ENCODE measurements at regions not wholly inside any gene's neighbourhood (a gene's known extent, or its start where the extent isn't known, plus 50 kb on each side); places are given as distances from the start of the nearest gene placed in this dataset.

DNA sequence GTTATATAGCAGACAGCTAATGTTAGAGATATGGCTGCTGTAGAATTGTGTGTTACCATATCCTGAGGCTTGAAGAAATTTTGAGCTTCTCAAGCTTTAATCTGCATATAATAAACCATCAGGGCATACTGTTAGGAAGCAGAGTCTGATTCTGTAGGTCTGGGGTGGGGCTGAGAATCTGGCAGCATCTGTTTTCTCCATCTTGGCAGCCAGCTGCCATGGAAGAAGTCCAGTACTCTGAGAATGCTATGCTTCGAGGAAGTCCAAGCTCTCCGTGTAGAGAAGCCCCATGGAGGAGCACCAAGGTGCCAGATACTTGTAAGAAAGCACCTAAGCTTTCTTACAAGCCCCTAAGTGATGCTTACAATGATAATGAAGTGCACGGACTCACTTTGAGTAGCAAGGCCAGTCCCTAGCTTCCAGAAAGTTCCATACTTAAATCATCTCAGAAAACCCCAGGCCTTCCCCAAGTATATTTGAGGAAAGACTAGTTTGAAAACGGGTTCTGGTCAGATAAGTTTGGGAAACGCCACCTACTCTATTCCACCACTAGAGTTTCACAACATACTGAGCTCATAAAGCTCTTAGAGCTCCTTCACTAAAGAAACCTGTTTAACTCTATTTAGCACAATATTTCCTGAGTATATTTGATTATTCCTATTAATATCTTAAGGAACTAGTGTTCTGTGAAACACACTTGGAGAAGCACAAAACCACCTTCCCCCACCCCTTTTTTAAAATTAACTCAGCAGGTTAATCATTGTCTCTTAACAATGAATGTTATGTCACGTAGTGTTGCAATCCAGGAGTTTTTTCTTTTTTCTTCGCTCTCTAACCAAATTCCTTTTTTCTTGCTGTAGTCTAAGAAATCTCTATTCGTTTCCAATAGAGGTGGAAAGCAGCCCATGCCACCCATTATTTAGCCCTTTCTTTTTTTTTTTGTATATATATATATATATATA lies 59.9 kb upstream of the RASGRP1 start:
- Histone ChIP-seq H3K4me3 (ENCODE audit: low read length) (no peak overlapping the region), H3K27ac (ENCODE audit: low read length) (no peak overlapping the region), H3K4me2 (ENCODE audit: low read length) (no peak overlapping the region), H3K79me2 (replicated peaks; ENCODE audit: insufficient read depth, low read length) (no peaks in the 10 kb centered on the region), H3K36me3 (ENCODE audit: insufficient read depth, low read length) (no peaks in the 10 kb centered on the region), H4K20me1 (ENCODE audit: insufficient read depth) (no peaks in the 10 kb centered on the region), H3K9me3 (ENCODE audit: low read length) (no peaks in the 10 kb centered on the region), H2AFZ (ENCODE audit: low read depth, low read length) (no peak overlapping the region), H3F3A (ENCODE audit: insufficient read depth, low read length, poor library complexity, severe bottlenecking) (no peaks in the 10 kb centered on the region), H3K9me2 (ENCODE audit: insufficient read depth, low read length) (no peaks in the 10 kb centered on the region), H3K27me3 (ENCODE audit: insufficient read depth, low read depth, low read length) (no peaks in the 10 kb centered on the region), H3K9ac (ENCODE audit: low read length) (no peak overlapping the region)
- no peak for TF ChIP-seq POLR2AphosphoS5 (IDR thresholded peaks at IDR 0.05)
- TF ChIP-seq EZH2 (IDR thresholded peaks at IDR 0.05; ENCODE audit: borderline replicate concordance, insufficient read depth, low read length, poor library complexity, severe bottlenecking): no peak
- TF ChIP-seq, protein P1, sequence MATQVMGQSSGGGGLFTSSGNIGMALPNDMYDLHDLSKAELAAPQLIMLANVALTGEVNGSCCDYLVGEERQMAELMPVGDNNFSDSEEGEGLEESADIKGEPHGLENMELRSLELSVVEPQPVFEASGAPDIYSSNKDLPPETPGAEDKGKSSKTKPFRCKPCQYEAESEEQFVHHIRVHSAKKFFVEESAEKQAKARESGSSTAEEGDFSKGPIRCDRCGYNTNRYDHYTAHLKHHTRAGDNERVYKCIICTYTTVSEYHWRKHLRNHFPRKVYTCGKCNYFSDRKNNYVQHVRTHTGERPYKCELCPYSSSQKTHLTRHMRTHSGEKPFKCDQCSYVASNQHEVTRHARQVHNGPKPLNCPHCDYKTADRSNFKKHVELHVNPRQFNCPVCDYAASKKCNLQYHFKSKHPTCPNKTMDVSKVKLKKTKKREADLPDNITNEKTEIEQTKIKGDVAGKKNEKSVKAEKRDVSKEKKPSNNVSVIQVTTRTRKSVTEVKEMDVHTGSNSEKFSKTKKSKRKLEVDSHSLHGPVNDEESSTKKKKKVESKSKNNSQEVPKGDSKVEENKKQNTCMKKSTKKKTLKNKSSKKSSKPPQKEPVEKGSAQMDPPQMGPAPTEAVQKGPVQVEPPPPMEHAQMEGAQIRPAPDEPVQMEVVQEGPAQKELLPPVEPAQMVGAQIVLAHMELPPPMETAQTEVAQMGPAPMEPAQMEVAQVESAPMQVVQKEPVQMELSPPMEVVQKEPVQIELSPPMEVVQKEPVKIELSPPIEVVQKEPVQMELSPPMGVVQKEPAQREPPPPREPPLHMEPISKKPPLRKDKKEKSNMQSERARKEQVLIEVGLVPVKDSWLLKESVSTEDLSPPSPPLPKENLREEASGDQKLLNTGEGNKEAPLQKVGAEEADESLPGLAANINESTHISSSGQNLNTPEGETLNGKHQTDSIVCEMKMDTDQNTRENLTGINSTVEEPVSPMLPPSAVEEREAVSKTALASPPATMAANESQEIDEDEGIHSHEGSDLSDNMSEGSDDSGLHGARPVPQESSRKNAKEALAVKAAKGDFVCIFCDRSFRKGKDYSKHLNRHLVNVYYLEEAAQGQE (IDR thresholded peaks at IDR 0.05; ENCODE audit: borderline replicate concordance): no peak
- TF ChIP-seq EP300 (conservative IDR thresholded peaks at IDR 0.05; ENCODE audit: poor library complexity, severe bottlenecking): no peak
- TF ChIP-seq, protein P2, sequence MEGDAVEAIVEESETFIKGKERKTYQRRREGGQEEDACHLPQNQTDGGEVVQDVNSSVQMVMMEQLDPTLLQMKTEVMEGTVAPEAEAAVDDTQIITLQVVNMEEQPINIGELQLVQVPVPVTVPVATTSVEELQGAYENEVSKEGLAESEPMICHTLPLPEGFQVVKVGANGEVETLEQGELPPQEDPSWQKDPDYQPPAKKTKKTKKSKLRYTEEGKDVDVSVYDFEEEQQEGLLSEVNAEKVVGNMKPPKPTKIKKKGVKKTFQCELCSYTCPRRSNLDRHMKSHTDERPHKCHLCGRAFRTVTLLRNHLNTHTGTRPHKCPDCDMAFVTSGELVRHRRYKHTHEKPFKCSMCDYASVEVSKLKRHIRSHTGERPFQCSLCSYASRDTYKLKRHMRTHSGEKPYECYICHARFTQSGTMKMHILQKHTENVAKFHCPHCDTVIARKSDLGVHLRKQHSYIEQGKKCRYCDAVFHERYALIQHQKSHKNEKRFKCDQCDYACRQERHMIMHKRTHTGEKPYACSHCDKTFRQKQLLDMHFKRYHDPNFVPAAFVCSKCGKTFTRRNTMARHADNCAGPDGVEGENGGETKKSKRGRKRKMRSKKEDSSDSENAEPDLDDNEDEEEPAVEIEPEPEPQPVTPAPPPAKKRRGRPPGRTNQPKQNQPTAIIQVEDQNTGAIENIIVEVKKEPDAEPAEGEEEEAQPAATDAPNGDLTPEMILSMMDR (IDR thresholded peaks at IDR 0.05; ENCODE audit: poor library complexity, severe bottlenecking): no peak
- no peak for TF ChIP-seq SMC3 (conservative IDR thresholded peaks at IDR 0.05; ENCODE audit: poor library complexity)
- TF ChIP-seq TAF1 (IDR thresholded peaks at IDR 0.05; ENCODE audit: low read depth): no peak
- no peak for TF ChIP-seq MXI1 (conservative IDR thresholded peaks at IDR 0.05; ENCODE audit: poor library complexity, severe bottlenecking)
- TF ChIP-seq RAD21 (conservative IDR thresholded peaks at IDR 0.05): no peak

GRCh38 chr15:38625886-38626285 lies 61.3 kb upstream of the RASGRP1 start:
- Histone ChIP-seq H3K36me3 (ENCODE audit: insufficient read depth, low read length) (no peaks in the 10 kb centered on the region), H3K9ac (ENCODE audit: low read length) (no peak overlapping the region), H3K4me3 (ENCODE audit: low read length) (no peak overlapping the region), H4K20me1 (ENCODE audit: insufficient read depth) (no peaks in the 10 kb centered on the region), H3K9me3 (ENCODE audit: low read length) (no peaks in the 10 kb centered on the region), H3K4me2 (ENCODE audit: low read length) (no peak overlapping the region), H3K79me2 (replicated peaks; ENCODE audit: insufficient read depth, low read length) (no peaks in the 10 kb centered on the region), H3F3A (ENCODE audit: insufficient read depth, low read length, poor library complexity, severe bottlenecking) (no peaks in the 10 kb centered on the region), H3K9me2 (ENCODE audit: insufficient read depth, low read length) (no peaks in the 10 kb centered on the region), H3K27me3 (ENCODE audit: insufficient read depth, low read depth, low read length) (no peaks in the 10 kb centered on the region), H3K27ac (ENCODE audit: low read length) (no peak overlapping the region), H2AFZ (ENCODE audit: low read depth, low read length) (no peak overlapping the region)
- TF ChIP-seq, protein P1 (IDR thresholded peaks at IDR 0.05; ENCODE audit: borderline replicate concordance): no peak
- TF ChIP-seq, protein P2 (IDR thresholded peaks at IDR 0.05; ENCODE audit: poor library complexity, severe bottlenecking): no peak
